ENCODE measurements at regions not wholly inside any gene's neighbourhood (a gene's known extent, or its start where the extent isn't known, plus 50 kb on each side); places are given as distances from the start of the nearest gene placed in this dataset.
A peak's percentile ranks its signal among the peaks of the same experiment; 100 is the strongest.

DNA sequence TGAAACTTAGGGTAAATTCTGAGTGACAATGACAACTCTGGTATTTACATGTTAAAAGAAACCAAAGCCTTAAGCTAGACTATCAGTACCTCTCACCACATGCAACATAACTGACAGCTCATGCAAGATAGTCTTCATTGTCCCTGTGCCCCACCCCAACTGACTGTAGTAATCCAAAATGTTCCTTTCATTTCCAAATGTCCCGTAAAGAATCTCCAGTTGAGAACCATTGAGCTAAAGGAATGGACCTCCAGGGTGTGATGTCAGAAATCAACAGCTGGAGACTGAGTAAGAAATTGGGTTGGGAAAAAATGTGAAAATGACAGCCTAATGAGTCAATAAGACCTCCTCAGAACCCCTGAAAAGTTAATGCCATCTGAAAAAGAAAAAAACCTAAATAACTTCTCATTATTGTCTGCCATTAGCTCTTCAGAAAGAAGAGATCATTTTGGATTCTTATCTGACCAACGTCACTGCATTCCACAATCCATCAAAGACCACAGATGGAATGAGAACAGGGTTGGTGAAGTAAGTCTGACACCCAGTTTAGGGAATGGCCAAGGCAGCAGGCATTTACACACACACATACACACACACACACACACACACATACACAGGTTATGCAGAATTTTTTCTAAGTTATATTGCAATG, 51.7 kb upstream of the ACVR2A start:
- DNase-seq: no peak

GRCh38 chr2:147790580-147790979, 54.2 kb upstream of the ACVR2A start:
- DNase-seq: no peak

DNA sequence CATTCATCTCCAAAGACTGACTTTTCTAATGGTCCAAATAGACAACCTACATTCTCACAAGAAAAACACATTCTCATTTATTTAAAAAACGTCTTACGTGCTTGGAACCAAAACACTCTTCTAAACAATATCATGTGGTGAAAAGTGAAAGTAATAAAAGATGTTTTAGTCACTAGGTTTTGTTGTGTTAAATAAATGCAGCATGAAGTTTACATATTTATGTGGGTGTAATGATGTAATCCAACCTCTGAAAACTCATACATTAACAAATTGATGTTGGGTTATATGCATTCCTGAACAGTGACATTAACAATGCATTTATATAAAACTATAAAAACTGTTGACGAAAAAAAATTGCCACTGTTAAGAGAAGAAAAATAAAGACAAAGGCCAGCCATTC, 55.1 kb upstream of the ACVR2A start:
- no peak for DNase-seq

GRCh38 chr2:147789287-147789686, 55.5 kb upstream of the ACVR2A start:
- DNase-seq: no peak

DNA sequence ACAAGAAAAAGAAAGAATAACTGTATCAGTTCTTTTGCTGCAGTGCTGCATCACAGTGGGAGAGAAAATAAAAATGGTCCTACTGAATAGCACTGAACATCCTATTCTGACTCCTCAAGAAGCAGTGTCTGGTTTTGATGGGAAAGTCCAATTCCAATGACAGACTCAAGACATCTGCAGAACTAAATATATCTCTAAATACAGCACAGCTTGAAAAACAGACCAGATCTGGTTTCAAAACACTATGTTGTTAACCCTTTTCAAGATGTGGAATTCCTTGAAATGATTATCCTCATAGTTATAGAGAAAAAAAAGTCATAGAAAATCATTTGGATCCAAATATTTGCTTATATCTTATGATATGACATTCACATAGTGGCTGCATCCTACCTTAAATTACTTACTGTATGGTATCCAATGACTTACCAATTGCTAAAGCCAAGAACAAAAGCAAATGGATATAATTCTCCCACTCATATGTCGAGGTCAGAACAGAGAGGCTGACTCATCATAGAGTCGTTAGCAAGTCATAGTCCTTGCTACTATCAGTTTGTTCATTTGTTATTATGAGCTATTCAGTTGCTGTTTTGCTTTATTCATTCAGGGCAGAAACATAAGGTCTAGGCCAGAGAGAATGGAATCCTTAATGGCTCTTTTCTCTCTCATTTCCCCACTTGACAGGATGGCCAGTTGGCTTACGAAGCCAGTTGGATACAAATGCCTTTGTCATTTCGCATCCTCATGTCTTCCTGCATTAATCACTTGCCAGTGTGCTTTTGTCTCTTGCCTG, 62.5 kb upstream of the ACVR2A start:
- peak in 2 of 3 experiments; percentile 11 to 28 for DNase-seq

GRCh38 chr2:147779440-147779839, 65.4 kb upstream of the ACVR2A start:
- no peak for DNase-seq

GRCh38 chr2:147777394-147777793, 67.4 kb upstream of the ACVR2A start:
- DNase-seq: no peak

GRCh38 chr2:147774805-147775204, 70.0 kb upstream of the ACVR2A start:
- DNase-seq: no peak

- DNase-seq: no peak
Observed at GRCh38 chr2:147773479-147773878, 71.3 kb upstream of the ACVR2A start.

GRCh38 chr2:147772781-147773180, 72.0 kb upstream of the ACVR2A start:
- DNase-seq: no peak

DNA sequence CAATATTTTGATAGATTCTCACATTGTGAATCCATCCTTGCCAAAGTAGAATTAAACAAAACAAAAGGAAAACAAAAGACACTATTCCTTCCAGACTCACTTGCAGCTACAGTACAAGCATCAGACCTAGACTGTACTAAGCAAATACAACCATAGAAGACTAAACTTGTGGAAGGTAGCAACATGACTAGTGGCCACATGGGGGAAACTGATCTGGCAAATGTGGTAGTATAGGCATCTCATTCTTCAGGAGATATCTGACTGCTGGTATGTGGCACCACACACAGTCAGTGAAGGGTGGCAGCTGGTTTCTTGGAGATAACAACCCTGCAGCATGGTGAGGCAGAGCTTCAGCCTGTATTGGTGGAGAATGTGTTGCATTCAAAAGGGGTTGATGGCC, 81.0 kb upstream of the ACVR2A start:
- DNase-seq: no peak

- no peak for DNase-seq
Observed at GRCh38 chr2:147760984-147761383, 83.8 kb upstream of the ACVR2A start.

GRCh38 chr2:147759536-147759935, 85.3 kb upstream of the ACVR2A start:
- DNase-seq: no peak

- no peak for DNase-seq
Observed at GRCh38 chr2:147758821-147759220, 86.0 kb upstream of the ACVR2A start.

DNA sequence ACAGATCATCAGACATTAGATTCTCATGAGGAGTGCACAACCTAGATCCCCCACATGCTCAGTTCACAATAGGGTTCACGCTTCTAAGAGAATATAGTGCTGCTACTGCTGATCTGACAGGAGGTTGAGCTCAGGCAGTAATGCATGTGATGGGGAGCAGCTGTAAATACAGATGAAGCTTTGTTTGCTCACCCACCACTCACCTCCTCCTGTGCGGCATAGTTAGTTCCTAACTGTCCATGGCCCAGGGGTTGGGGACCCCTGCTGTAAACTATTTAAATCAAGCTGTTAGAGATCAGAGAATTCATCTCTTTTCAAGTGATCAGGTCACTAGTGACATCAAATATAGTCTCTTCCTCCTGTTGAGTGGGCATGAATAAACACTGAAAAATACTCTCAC, 88.8 kb upstream of the ACVR2A start:
- DNase-seq: peak in 2 of 3 experiments; percentile 54 to 81

DNA sequence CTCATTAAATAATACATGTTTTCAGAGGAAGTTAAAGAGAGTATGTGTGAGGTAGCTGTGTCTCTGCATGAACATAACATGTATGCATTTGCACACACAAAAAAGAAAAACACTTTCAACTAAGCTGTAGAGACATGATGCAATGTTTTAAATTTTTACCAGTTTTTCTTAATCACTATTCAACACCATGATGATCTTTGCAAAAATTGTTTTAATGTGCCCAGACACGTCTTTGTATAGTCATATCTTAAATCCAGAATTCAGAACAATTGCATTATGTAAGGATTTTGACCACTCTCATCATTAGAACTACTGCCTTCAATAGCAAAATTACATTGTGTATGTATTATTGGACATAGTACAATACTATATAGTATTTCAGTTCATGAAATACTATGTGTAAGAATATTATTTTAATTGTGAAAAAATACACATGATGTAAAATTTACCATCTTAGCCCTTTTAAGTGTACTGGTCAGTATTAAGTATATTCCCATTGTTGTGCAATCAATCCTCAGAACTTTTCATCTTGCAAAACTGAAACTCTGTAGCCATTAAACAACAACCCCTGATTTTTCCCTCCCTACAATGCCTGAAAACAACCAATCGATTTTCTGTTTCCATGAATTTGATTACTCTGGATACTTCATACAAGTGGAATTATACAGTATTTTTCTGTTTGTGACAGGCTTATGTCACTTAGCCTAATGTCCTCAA, 104.5 kb upstream of the ACVR2A start:
- DNase-seq: no peak

DNA sequence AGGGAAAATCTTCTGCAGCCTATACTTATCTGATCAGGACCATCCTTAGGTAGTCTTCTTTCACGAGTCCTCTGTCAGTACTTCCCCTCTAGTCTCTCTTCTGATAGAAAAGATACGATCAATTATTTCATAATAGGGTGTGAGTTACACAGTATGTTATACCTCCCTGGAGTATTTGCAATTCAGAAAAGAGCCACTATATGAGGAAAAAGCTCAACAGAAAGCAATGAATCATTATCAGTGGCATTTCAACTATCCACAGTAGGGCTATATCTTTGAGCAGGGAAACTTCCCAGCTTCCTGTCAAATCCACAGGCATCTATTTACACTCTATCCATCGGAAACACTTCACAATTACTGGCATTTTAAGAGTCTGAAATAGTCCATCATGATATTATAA, 105.3 kb upstream of the ACVR2A start:
- no peak for DNase-seq

DNA sequence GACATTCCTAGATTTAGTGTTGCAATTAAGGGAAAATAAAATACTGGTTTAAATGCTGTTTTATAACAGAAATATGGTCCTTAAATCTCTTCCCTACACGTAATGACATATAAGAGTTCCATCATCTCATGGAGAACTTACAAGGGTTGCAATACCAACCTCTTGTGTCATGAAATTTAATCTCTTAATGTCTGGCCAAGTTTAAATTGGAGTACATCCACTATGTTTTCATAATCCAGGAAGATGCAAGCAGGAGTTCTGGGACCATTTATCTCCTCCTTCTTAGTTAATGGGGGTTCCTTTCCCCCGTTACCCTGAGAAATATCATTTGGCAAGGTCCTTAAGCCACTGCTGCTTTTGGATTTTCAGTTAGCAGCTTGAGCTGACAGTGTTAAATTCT, 126.0 kb upstream of the ACVR2A start:
- no peak for DNase-seq

GRCh38 chr2:147716906-147717305, 127.9 kb upstream of the ACVR2A start:
- DNase-seq: no peak

GRCh38 chr2:147715807-147716206, 129.0 kb upstream of the ACVR2A start:
- no peak for DNase-seq

DNA sequence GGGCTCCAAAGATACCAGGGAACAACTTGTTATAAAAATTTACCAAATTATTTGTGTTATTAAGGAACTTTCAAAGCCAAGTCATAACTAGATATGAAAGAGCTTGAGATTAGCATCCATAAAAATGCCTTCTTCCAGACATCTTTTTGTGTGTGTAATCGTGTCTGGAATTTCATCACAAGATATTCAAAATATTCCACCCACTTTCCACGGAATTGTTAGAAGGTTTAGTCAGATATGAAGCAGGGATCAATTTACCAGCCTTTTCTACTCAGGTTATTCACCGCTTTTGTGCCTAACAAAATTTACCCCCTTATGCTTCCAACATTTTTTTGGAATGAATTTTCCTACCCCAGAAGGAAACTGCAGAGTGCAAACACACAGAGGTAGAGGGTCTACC, 130.2 kb upstream of the ACVR2A start:
- DNase-seq: no peak

DNA sequence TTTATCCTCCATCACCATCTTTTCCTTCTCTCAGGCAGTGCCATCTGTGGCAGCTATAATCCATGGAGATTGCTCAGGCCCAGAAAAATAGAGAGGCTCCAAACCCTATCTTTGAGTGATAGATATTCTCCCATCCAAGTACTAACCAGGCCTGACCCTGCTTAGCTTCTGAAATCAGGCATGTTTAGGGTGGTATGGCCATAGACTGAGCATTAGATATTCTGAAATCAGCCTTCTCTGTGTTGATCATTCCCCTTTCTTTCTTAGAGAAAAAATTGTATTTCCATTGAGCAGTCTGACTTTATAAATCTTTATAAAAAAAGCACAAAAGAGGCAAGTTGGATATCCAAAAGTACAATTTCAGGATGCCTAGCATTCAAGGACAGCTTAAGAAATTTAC, 131.5 kb upstream of the ACVR2A start:
- no peak for DNase-seq

DNA sequence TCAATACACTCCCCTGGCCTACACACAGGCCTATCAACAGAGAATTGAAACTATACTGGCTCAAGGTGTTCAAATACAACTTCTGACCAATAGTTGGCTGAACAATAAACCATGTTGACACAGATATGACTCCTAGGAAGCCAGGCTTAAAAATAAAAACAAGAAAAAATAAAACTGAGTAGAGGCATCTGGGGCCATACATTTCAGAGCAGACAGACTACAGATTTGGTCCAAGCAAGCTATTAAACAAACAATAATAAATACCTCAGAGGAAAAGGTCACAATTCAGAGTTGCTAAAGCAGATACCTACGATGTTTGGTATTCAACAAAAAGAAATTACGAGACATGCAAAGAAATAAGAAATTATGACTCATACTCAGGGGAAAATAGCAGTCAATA, 132.8 kb upstream of the ACVR2A start:
- DNase-seq: no peak

DNA sequence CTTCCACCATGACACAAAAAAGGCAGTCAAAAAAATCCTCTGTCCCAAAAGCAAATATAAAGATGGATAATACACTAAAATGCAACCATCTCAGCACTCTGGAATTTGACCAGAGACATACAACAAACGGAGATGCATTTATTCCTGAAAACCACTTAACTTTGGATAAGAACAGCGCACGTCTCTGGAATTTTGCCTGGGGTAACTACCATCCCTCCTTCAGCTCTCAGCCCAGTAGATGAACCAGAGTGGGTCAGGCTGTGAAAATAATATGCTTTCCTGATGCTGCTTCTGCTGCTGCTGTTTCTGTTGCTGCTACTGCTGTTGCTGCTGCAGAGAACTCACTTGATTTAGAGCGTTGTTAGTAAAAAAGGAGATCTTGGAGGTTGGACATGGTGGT, 133.8 kb upstream of the ACVR2A start:
- no peak for DNase-seq
